ENCODE measurements at regions not wholly inside any gene's neighbourhood (a gene's known extent, or its start where the extent isn't known, plus 50 kb on each side); places are given as distances from the start of the nearest gene placed in this dataset.

- no peak for DNase-seq (ENCODE audit: low read depth in 2 of 2)
Measured at GRCh38 chr5:87954121-87954520, 314.5 kb downstream of the TMEM161B start.

- no peak for DNase-seq (ENCODE audit: low read depth in 2 of 2)
Measured at GRCh38 chr5:87951661-87952060, 317.0 kb downstream of the TMEM161B start.

GRCh38 chr5:87949676-87950631, 318.7 kb downstream of the TMEM161B start:
- DNase-seq (ENCODE audit: low read depth in 2 of 2) = no peak

- no peak for DNase-seq (ENCODE audit: low read depth in 2 of 2)
Measured at GRCh38 chr5:87948486-87948885, 320.2 kb downstream of the TMEM161B start.

GRCh38 chr5:87946271-87946670, 322.4 kb downstream of the TMEM161B start:
- DNase-seq (ENCODE audit: low read depth in 2 of 2) = no peak

- DNase-seq (ENCODE audit: low read depth in 2 of 2) = no peak
Measured at GRCh38 chr5:87945286-87945650, 323.4 kb downstream of the TMEM161B start.

- no peak for DNase-seq (ENCODE audit: low read depth in 2 of 2)
Measured at GRCh38 chr5:87944553-87945285, 323.9 kb downstream of the TMEM161B start.

- DNase-seq (ENCODE audit: low read depth in 2 of 2) = no peak
Measured at GRCh38 chr5:87940775-87941174, 327.9 kb downstream of the TMEM161B start.

GRCh38 chr5:87936667-87937066, 332.0 kb downstream of the TMEM161B start:
- no peak for DNase-seq (ENCODE audit: low read depth in 2 of 2)

GRCh38 chr5:87924436-87924835, 344.2 kb downstream of the TMEM161B start:
- DNase-seq (ENCODE audit: low read depth in 2 of 2) = no peak

GRCh38 chr5:87916320-87916719, 352.3 kb downstream of the TMEM161B start:
- no peak for DNase-seq (ENCODE audit: low read depth in 2 of 2)

GRCh38 chr5:87912419-87912818, 356.2 kb downstream of the TMEM161B start:
- DNase-seq (ENCODE audit: low read depth in 2 of 2) = no peak

- no peak for DNase-seq (ENCODE audit: low read depth in 2 of 2)
Measured at GRCh38 chr5:87909382-87909781, 359.3 kb downstream of the TMEM161B start.

GRCh38 chr5:87906962-87907361, 361.7 kb downstream of the TMEM161B start:
- DNase-seq (ENCODE audit: low read depth in 2 of 2) = no peak

GRCh38 chr5:87900419-87900818, 368.2 kb downstream of the TMEM161B start:
- no peak for DNase-seq (ENCODE audit: low read depth in 2 of 2)

GRCh38 chr5:87899721-87900131, 368.9 kb downstream of the TMEM161B start:
- DNase-seq (ENCODE audit: low read depth in 2 of 2) = no peak

- no peak for DNase-seq (ENCODE audit: low read depth in 2 of 2)
Measured at GRCh38 chr5:87899208-87899661, 369.4 kb downstream of the TMEM161B start.

- no peak for DNase-seq (ENCODE audit: low read depth in 2 of 2)
Measured at GRCh38 chr5:87898574-87898973, 370.1 kb downstream of the TMEM161B start.

GRCh38 chr5:87888139-87888538, 380.5 kb downstream of the TMEM161B start:
- no peak for DNase-seq (ENCODE audit: low read depth in 2 of 2)

- no peak for DNase-seq (ENCODE audit: low read depth in 2 of 2)
Measured at GRCh38 chr5:87887247-87887646, 381.4 kb downstream of the TMEM161B start.

GRCh38 chr5:87886164-87886563, 382.5 kb downstream of the TMEM161B start:
- no peak for DNase-seq (ENCODE audit: low read depth in 2 of 2)

GRCh38 chr5:87885758-87886157, 382.9 kb downstream of the TMEM161B start:
- DNase-seq (ENCODE audit: low read depth in 2 of 2) = no peak

GRCh38 chr5:87877495-87877894, 391.1 kb downstream of the TMEM161B start:
- DNase-seq (ENCODE audit: low read depth in 2 of 2) = no peak

All from stimulated activated CD4-positive, alpha-beta T cell treated with anti-CD3 and anti-CD28 coated beads, Interleukin-4, amount 100 ng/mL, for 48 hours (primary cell).